Gastroesophageal sphincter (tissue), 4 donors: ENCODE measurements at regions not wholly inside any gene's neighbourhood (a gene's known extent, or its start where the extent isn't known, plus 50 kb on each side); places are given as distances from the start of the nearest gene placed in this dataset.

Experiments used
- ATAC-seq: fragments of 150-250 bp; one replicate; pipeline ENCODE4 v1.9.1; 2016; ENCODE audit warnings: mild to moderate bottlenecking, moderate library complexity
- H3K27ac ChIP-seq, 4 donors: fragments of 200-600 bp; sonication (generic) in 3 of 4; 1 replicate in 3 of 4; 2 replicates in 1 of 4; pipeline ENCODE4 v1.5.1; 2016 to 2019
- H3K27me3 ChIP-seq: fragments of 200-600 bp; sonication (generic); one replicate; pipeline ENCODE4 v1.5.1; 2019
- H3K36me3 ChIP-seq, 2 donors: fragments of 200-600 bp; sonication (generic); one replicate each; pipeline ENCODE4 v1.5.1; 2019; ENCODE audit warnings: control low read depth in 1 of 2
- H3K4me1 ChIP-seq, 3 donors: fragments of 200-600 bp; sonication (generic); 1 replicate in 2 of 3; 2 replicates in 1 of 3; pipeline ENCODE4 v1.5.1; 2016 to 2019; ENCODE audit warnings: control low read depth in 2 of 3
- H3K4me3 ChIP-seq, 2 donors: fragments of 200-600 bp; sonication (generic); one replicate each; pipeline ENCODE4 v1.5.1; 2019; ENCODE audit warnings: mild to moderate bottlenecking in 1 of 2, moderate library complexity in 1 of 2
- H3K9me3 ChIP-seq, 3 donors: fragments of 200-600 bp; sonication (generic); one replicate each; pipeline ENCODE4 v1.5.1; 2017 to 2019; ENCODE audit warnings: control low read depth in 2 of 3
- EP300 ChIP-seq: sonication (generic); formaldehyde crosslinking; IDR thresholded peaks from one replicate; pipeline ENCODE4 v1.6.1; 2017; ENCODE audit warnings: antibody characterized with exemption, mild to moderate bottlenecking
- POLR2A ChIP-seq, 2 donors: fragments of 450-650 bp; IDR thresholded peaks; one replicate each; pipeline ENCODE4 v1.6.1; 2017; ENCODE audit warnings: antibody characterized with exemption in 2 of 2, mild to moderate bottlenecking in 2 of 2, moderate library complexity in 1 of 2
- POLR2AphosphoS5 ChIP-seq: sonication (generic); formaldehyde crosslinking; IDR thresholded peaks from one replicate; pipeline ENCODE4 v1.6.1; 2017; ENCODE audit warnings: antibody characterized with exemption
- WGBS, 2 donors: methylation state at CpG; one replicate each; pipeline ENCODE4 v1.1.5; 2018; ENCODE audit warnings: low coverage in 1 of 2; 5-methylcytosine and 5-hydroxymethylcytosine counted together
- TF ChIP-seq, protein P1 (sequence below), 4 experiments: fragments of 200-600 bp in 2 of 4; fragments of 450-650 bp in 2 of 4; sonication (generic) in 1 of 4; IDR thresholded peaks; one replicate each; pipeline ENCODE4 v1.5.1; 2017 to 2019; ENCODE audit warnings: antibody characterized with exemption in 4 of 4, mild to moderate bottlenecking in 2 of 4, moderate library complexity in 2 of 4

DNA sequence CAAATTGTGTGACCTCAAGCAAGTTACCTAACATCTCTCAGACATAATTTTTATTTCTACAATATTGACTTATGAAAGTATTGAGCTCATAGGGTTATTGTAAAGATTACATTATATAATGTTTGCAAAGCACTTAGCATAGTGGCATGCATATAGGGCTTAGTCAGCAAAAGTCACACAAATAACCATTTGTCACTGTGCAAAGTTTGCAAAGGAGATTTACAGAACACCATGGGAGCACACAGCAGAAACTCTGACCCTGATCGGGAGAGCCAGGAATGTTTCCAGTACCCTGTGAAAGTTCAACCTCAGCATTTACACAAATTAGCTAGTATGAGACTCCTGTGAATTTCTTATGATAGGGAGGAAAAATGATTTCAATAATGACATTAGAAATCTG lies 804.6 kb upstream of the RAG2 start:
- TF ChIP-seq POLR2AphosphoS5 = no peak
- TF ChIP-seq POLR2A (IDR thresholded peaks at IDR 0.05) = no peak
- TF ChIP-seq, protein P1, sequence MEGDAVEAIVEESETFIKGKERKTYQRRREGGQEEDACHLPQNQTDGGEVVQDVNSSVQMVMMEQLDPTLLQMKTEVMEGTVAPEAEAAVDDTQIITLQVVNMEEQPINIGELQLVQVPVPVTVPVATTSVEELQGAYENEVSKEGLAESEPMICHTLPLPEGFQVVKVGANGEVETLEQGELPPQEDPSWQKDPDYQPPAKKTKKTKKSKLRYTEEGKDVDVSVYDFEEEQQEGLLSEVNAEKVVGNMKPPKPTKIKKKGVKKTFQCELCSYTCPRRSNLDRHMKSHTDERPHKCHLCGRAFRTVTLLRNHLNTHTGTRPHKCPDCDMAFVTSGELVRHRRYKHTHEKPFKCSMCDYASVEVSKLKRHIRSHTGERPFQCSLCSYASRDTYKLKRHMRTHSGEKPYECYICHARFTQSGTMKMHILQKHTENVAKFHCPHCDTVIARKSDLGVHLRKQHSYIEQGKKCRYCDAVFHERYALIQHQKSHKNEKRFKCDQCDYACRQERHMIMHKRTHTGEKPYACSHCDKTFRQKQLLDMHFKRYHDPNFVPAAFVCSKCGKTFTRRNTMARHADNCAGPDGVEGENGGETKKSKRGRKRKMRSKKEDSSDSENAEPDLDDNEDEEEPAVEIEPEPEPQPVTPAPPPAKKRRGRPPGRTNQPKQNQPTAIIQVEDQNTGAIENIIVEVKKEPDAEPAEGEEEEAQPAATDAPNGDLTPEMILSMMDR (IDR thresholded peaks at IDR 0.05) = no peak
- no peak for TF ChIP-seq EP300
- H3K27ac ChIP-seq = no peak overlapping the region
- H3K4me1 ChIP-seq = no peaks in the 10 kb centered on the region
- no peaks in the 10 kb centered on the region for H3K36me3 ChIP-seq
- no peak overlapping the region for H3K4me3 ChIP-seq
- ATAC-seq = no peak
- H3K9me3 ChIP-seq = no peaks in the 10 kb centered on the region
- 36 to 50% methylated on average over 1 of the region's 1 CpG for WGBS, 2 donors
- no peaks in the 10 kb centered on the region for H3K27me3 ChIP-seq

DNA sequence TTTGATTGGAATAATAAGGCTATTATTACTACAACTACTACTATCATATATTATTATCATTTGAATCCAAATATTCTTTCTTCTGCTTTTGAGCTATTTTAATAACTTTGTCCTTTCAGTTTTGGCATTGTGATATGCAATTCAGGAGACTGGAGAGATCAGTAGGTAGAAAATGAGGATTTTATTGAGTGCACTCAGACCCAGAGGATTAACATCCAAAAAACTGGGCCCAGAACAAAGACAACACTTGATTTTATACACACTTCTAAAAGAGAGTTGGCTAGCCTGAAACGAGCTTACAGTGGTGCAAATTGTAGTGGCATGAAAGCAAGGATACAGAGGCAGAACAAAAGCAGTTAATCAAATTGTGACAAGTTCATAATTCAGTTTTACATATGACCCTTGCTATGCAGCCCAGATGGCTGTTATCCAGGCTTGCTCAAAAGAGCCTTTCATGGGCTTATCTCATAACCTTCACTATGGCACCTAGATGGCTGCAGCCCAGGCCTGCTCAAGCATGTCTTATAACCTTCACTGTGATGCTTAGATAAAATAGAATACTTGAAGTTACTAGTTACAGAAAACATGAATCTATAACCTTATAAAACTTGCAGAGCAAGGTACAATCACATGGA lies 796.3 kb upstream of the RAG2 start:
- 8 to 75% methylated on average over 1 of the region's 1 CpG for WGBS, 2 donors
- H3K27ac ChIP-seq = no peak overlapping the region
- peaks cover 0 to 18% (median 0%) of the 10 kb centered on the region in 3 donors for H3K9me3 ChIP-seq
- TF ChIP-seq, protein P1 (IDR thresholded peaks at IDR 0.05) = no peak
- no peak for TF ChIP-seq POLR2AphosphoS5
- TF ChIP-seq POLR2A (IDR thresholded peaks at IDR 0.05) = no peak
- TF ChIP-seq EP300 = no peak
- no peaks in the 10 kb centered on the region for H3K27me3 ChIP-seq
- H3K36me3 ChIP-seq = no peaks in the 10 kb centered on the region
- H3K4me1 ChIP-seq = no peaks in the 10 kb centered on the region
- ATAC-seq = no peak
- no peak overlapping the region for H3K4me3 ChIP-seq

DNA sequence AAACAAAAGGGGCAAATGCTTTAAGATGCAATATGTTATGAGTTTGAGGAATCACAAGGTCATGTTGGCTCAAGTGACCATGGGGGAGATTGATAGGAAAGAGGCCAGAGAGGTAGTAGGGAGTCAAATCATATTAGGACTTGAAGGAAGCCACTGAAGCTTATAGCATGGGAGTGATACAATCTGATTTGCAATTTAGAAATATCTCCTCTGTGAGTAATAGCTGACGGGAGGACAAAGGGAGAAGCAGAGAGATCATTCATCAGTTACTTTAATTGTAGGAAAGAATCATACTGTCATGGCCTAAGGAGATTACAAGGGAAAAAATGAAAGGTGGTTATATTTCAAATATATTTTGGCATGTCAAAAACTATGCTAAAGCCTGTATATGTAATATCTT lies 793.6 kb upstream of the RAG2 start:
- ATAC-seq = no peak
- TF ChIP-seq POLR2A (IDR thresholded peaks at IDR 0.05) = no peak
- TF ChIP-seq, protein P1 (IDR thresholded peaks at IDR 0.05) = no peak
- TF ChIP-seq EP300 = no peak
- TF ChIP-seq POLR2AphosphoS5 = no peak
- Histone ChIP-seq H3K9me3 (peaks cover 0 to 18% (median 0%) of the 10 kb centered on the region in 3 donors), H3K36me3 (no peaks in the 10 kb centered on the region), H3K27me3 (no peaks in the 10 kb centered on the region), H3K27ac (no peak overlapping the region), H3K4me1 (no peaks in the 10 kb centered on the region), H3K4me3 (no peak overlapping the region)
- 67 to 71% methylated on average over 1 of the region's 1 CpG for WGBS, 2 donors

DNA sequence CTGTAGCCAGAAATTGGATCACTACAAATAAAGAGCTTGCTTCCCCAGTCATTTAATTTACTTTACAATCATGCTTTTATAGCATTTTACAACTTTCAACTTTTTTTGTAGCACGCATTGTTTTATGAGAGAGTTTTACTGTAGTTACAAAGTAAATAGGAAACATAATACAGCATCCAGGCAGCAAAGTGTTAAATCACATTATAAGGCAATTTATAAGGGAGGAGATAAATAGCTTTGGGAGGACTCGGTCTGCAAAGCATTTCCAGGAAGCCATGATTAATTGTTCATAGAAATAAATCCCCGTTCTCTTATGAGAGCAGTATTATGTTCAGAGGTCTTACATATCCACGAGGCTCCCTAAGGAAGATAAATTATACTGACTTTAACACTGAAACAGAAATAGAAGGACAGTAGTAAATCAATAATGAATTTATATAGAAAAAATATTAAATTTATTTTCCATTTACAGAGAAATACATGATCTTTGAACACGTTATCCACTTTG lies 792.6 kb upstream of the RAG2 start:
- Histone ChIP-seq H3K36me3 (no peaks in the 10 kb centered on the region), H3K4me3 (no peak overlapping the region), H3K4me1 (no peaks in the 10 kb centered on the region), H3K27ac (no peak overlapping the region), H3K27me3 (no peaks in the 10 kb centered on the region), H3K9me3 (peaks cover 0 to 18% (median 0%) of the 10 kb centered on the region in 3 donors)
- WGBS, 2 donors = 32 to 46% methylated on average over 5 of the region's 5 CpGs
- ATAC-seq = no peak
- TF ChIP-seq, protein P1 (IDR thresholded peaks at IDR 0.05) = no peak
- TF ChIP-seq POLR2AphosphoS5 = no peak
- TF ChIP-seq EP300 = no peak
- no peak for TF ChIP-seq POLR2A (IDR thresholded peaks at IDR 0.05)

DNA sequence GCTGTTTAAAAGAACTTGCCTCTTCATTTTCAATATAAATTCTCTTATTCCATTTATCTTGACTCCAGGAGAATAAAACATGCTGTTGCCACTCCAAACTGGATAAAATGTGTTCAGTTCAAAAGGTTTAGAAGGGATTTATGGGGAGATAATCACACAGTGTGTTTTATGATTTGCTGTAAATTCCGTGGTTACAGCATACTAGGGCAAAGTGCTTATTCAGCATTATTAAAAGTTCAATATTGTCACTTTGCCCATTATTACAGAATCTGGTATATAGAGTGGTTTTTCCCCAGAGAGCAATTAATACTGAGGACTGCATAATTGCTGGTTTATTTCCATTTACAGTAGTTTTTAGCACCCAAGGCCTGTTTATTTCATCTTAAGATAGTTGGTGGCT lies 780.9 kb upstream of the RAG2 start:
- Histone ChIP-seq H3K27ac (no peak overlapping the region), H3K4me1 (no peaks in the 10 kb centered on the region), H3K36me3 (no peaks in the 10 kb centered on the region), H3K9me3 (peaks cover 0 to 17% (median 0%) of the 10 kb centered on the region in 3 donors), H3K27me3 (no peaks in the 10 kb centered on the region), H3K4me3 (no peak overlapping the region)
- no peak for ATAC-seq
- TF ChIP-seq POLR2AphosphoS5 (no peak), POLR2A (IDR thresholded peaks at IDR 0.05) (no peak), EP300 (no peak)
- TF ChIP-seq, protein P1 (IDR thresholded peaks at IDR 0.05) = no peak
- WGBS, 2 donors = 10 to 57% methylated on average over 1 of the region's 1 CpG
